ENCODE measurements at regions not wholly inside any gene's neighbourhood (a gene's known extent, or its start where the extent isn't known, plus 50 kb on each side); places are given as distances from the start of the nearest gene placed in this dataset.

GRCh38 chr1:102103646-102104045 is 106.9 kb upstream of the OLFM3 start:
- Mint-ChIP-seq H3K36me3 (ENCODE audit: low read depth) (no peaks in the 10 kb centered on the region), H3K4me3 (no peak overlapping the region), H3K27ac (no peak overlapping the region), H3K9me3 (peaks cover 27% of the 10 kb centered on the region), H3K4me1 (ENCODE audit: low read depth) (no peaks in the 10 kb centered on the region), H3K27me3 (ENCODE audit: insufficient read depth) (no peaks in the 10 kb centered on the region)
- no peak for DNase-seq
- no peak for TF ChIP-seq CTCF (IDR thresholded peaks at IDR 0.05)

DNA sequence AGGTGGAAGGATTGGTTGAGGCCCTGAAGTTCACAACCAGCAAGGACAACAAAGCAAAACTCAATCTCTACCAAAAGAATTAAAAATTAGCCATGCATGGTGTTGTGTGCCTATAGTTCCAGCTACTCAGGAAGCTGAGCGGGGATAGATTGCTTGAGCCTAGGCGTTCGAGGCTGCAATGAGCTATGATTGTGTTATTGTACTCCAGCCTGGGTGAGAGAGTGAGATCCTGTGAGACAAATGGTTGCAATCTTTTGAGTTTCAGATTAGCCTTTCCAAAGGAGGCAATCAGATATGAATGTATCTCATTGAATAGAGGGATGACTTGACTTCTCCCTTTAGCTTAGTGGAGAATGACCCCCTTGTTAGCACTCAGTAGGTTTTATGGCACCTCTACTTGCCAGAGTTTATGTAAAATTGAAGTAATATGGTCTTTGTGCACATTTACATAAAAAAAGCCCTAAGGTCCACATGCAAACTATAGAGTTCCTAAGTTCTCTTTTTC is 105.6 kb upstream of the OLFM3 start:
- Mint-ChIP-seq H3K27ac (no peak overlapping the region), H3K27me3 (ENCODE audit: insufficient read depth) (no peaks in the 10 kb centered on the region), H3K36me3 (ENCODE audit: low read depth) (no peaks in the 10 kb centered on the region), H3K4me3 (no peak overlapping the region), H3K9me3 (peaks cover 16% of the 10 kb centered on the region), H3K4me1 (ENCODE audit: low read depth) (no peaks in the 10 kb centered on the region)
- no peak for TF ChIP-seq CTCF (IDR thresholded peaks at IDR 0.05)
- DNase-seq = no peak

DNA sequence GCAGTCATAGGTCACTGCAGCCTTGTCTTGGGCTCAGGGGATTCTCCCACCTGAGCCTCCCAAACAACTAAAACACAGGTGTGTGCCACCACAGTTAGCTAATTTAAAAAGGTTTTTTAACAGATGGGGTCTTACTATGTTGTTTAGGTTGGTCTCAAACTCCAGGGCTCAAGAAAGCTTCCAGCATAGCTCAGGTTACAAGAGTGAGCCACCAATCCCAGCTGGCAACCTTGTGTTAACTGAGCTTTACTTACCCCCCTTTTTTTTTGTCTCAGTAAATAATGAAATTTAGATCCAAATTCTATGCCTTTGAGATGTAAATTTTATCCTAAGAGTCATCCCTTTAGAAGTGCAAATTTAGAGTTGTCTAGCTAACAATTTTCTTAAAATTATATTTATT is 103.9 kb upstream of the OLFM3 start:
- peaks cover 25% of the 10 kb centered on the region for H3K9me3 Mint-ChIP-seq
- no peaks in the 10 kb centered on the region for H3K36me3 Mint-ChIP-seq (ENCODE audit: low read depth)
- H3K4me3 Mint-ChIP-seq = no peak overlapping the region
- H3K4me1 Mint-ChIP-seq (ENCODE audit: low read depth) = no peaks in the 10 kb centered on the region
- TF ChIP-seq CTCF (IDR thresholded peaks at IDR 0.05) = no peak
- no peak for DNase-seq
- H3K27me3 Mint-ChIP-seq (ENCODE audit: insufficient read depth) = no peaks in the 10 kb centered on the region
- H3K27ac Mint-ChIP-seq = no peak overlapping the region

GRCh38 chr1:102099916-102100315 is 103.2 kb upstream of the OLFM3 start:
- DNase-seq = no peak
- Mint-ChIP-seq H3K4me3 (no peak overlapping the region), H3K27ac (no peak overlapping the region), H3K36me3 (ENCODE audit: low read depth) (no peaks in the 10 kb centered on the region), H3K27me3 (ENCODE audit: insufficient read depth) (no peaks in the 10 kb centered on the region), H3K4me1 (ENCODE audit: low read depth) (no peaks in the 10 kb centered on the region), H3K9me3 (peaks cover 33% of the 10 kb centered on the region)
- no peak for TF ChIP-seq CTCF (IDR thresholded peaks at IDR 0.05)

GRCh38 chr1:102098536-102098935 is 101.8 kb upstream of the OLFM3 start:
- no peaks in the 10 kb centered on the region for H3K4me1 Mint-ChIP-seq (ENCODE audit: low read depth)
- no peaks in the 10 kb centered on the region for H3K27me3 Mint-ChIP-seq (ENCODE audit: insufficient read depth)
- no peak for TF ChIP-seq CTCF (IDR thresholded peaks at IDR 0.05)
- no peak for DNase-seq
- no peaks in the 10 kb centered on the region for H3K36me3 Mint-ChIP-seq (ENCODE audit: low read depth)
- no peak overlapping the region for H3K27ac Mint-ChIP-seq
- H3K9me3 Mint-ChIP-seq = peaks cover 34% of the 10 kb centered on the region
- no peak overlapping the region for H3K4me3 Mint-ChIP-seq

DNA sequence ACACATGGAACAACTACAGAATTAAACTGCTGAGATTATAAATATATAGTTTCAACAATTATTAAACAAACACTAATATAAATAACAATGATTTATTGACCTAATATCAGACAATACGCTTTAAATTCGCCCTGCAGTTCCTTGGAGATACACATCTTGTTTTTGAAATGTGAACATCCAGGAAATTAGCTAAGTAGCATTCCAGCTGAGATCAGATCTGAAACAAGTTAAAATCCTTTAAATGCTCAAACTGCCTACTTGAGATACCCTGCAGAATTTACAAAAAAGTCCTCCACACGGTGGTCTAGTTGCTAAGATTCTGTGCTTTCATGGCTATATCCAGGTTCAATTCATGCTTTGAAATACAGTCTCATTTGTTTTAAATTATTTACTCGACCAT is 101.4 kb upstream of the OLFM3 start:
- DNase-seq = no peak
- H3K4me3 Mint-ChIP-seq = no peak overlapping the region
- H3K4me1 Mint-ChIP-seq (ENCODE audit: low read depth) = no peaks in the 10 kb centered on the region
- H3K9me3 Mint-ChIP-seq = peaks cover 34% of the 10 kb centered on the region
- H3K27me3 Mint-ChIP-seq (ENCODE audit: insufficient read depth) = no peaks in the 10 kb centered on the region
- H3K36me3 Mint-ChIP-seq (ENCODE audit: low read depth) = no peaks in the 10 kb centered on the region
- no peak overlapping the region for H3K27ac Mint-ChIP-seq
- TF ChIP-seq CTCF (IDR thresholded peaks at IDR 0.05) = no peak
